22Rv1 (cell line): ENCODE measurements at regions not wholly inside any gene's neighbourhood (a gene's known extent, or its start where the extent isn't known, plus 50 kb on each side); places are given as distances from the start of the nearest gene placed in this dataset.

Experiments used
- CTCF ChIP-seq: fragments of 450-650 bp; IDR thresholded peaks from 2 replicates; pipeline ENCODE4 v1.5.1; 2017; ENCODE audit warnings: mild to moderate bottlenecking
- ZFX ChIP-seq: fragments of 450-650 bp; IDR thresholded peaks from 2 replicates; pipeline ENCODE4 v1.6.1; 2017; ENCODE audit warnings: antibody characterized with exemption, borderline replicate concordance

DNA sequence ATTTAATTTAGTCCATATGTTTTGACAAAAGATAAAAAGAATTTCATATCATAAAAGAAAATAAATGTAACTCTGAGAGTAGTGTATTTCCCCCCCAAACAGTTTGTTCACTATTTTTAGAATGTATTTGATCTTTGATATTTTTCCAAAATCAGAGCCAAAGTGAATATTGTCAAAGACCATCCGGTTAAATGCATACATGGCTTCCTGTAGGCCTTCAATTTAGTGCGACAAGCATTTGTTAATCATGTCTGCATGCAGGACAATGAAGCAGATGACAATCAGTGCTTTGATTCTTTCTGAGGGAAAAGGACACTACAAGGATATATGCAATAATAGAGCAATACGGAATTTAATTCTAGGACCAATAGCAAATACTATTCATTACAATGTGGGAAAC lies 79.8 kb downstream of the ACTBL2 start:
- no peak for TF ChIP-seq CTCF
- TF ChIP-seq ZFX = no peak
